A673 (cell line): ENCODE measurements at regions not wholly inside any gene's neighbourhood (a gene's known extent, or its start where the extent isn't known, plus 50 kb on each side); places are given as distances from the start of the nearest gene placed in this dataset.

ENCODE experiments used
- BruUV-seq: library from RNA; stranded (reverse); fragments of 400-500 nt; replicated peaks from 2 replicates; lab custom pipeline; 2021; lab: Mats Ljungman, UMichigan
- CTCF ChIA-PET: fragments of 300-600 bp; sonication (Branson Sonifier 250); formaldehyde crosslinking; loops from one replicate; lab custom pipeline; 2022; ENCODE audit warnings: antibody characterized with exemption; lab: Charles Lee
- POLR2A ChIA-PET: fragments of 300-600 bp; sonication (Branson Sonifier 250); formaldehyde crosslinking; loops from one replicate; lab custom pipeline; 2022; ENCODE audit warnings: antibody characterized with exemption; ENCODE audit not compliant: low non-redundant PET; lab: Charles Lee
- DNase-seq: peaks from one replicate; pipeline ENCODE4 v3.0.0-alpha.2; 2015; ENCODE audit warnings: low spot score
- H3K27ac ChIP-seq: fragments of 200-600 bp; sonication (generic); 2 replicates; pipeline ENCODE4 v1.5.1; 2016; ENCODE audit warnings: mixed run types, low read depth, mild to moderate bottlenecking, mixed read lengths, antibody characterized with exemption, low read length; ENCODE audit not compliant: poor library complexity, severe bottlenecking
- H3K27me3 ChIP-seq: fragments of 200-600 bp; sonication (generic); replicated peaks from 2 replicates; pipeline ENCODE4 v1.6.1; 2017; ENCODE audit warnings: mixed run types, low read depth, mild to moderate bottlenecking, mixed read lengths, antibody characterized with exemption, low read length; ENCODE audit not compliant: insufficient read depth, poor library complexity
- H3K36me3 ChIP-seq: fragments of 200-600 bp; sonication (generic); 2 replicates; pipeline ENCODE4 v1.6.1; 2016; ENCODE audit warnings: mixed run types, mild to moderate bottlenecking, mixed read lengths, antibody characterized with exemption, low read length; ENCODE audit not compliant: insufficient read depth, poor library complexity, severe bottlenecking
- H3K4me1 ChIP-seq: fragments of 200-600 bp; sonication (generic); 2 replicates; pipeline ENCODE4 v1.6.1; 2017; ENCODE audit warnings: mixed run types, mild to moderate bottlenecking, mixed read lengths, antibody characterized with exemption, low read length; ENCODE audit not compliant: insufficient read depth, poor library complexity, severe bottlenecking
- H3K4me3 ChIP-seq: fragments of 200-600 bp; sonication (generic); 2 replicates; pipeline ENCODE4 v1.5.1; 2016; ENCODE audit warnings: low read depth, mixed run types, mild to moderate bottlenecking, mixed read lengths, low read length; ENCODE audit not compliant: poor library complexity, severe bottlenecking
- H3K9me3 ChIP-seq: fragments of 200-600 bp; sonication (generic); 2 replicates; pipeline ENCODE4 v1.6.1; 2016; ENCODE audit warnings: mixed run types, low read depth, mild to moderate bottlenecking, mixed read lengths, antibody characterized with exemption, low read length; ENCODE audit not compliant: poor library complexity, severe bottlenecking
- EZH2 ChIP-seq: fragments of 200-600 bp; sonication (generic); IDR thresholded peaks from 2 replicates; pipeline ENCODE4 v1.6.1; 2017; ENCODE audit warnings: borderline replicate concordance, low read depth, mild to moderate bottlenecking, mixed read lengths, antibody characterized with exemption, low read length; ENCODE audit not compliant: poor library complexity, severe bottlenecking
- intact Hi-C: fragments of 100-400 bp; cut with micrococcal nuclease; formaldehyde crosslinking; loops from one replicate; pipeline ENCODE4 v1.10.0; 2022; ENCODE audit not compliant: unreplicated experiment
- TF ChIP-seq, protein P1 (sequence below): fragments of 300-800, 200-600 bp; sonication (generic); conservative IDR thresholded peaks from 2 replicates; pipeline ENCODE4 v1.5.1; 2017; ENCODE audit warnings: low read depth, mild to moderate bottlenecking, antibody characterized with exemption, low read length, moderate library complexity, mixed read lengths

DNA sequence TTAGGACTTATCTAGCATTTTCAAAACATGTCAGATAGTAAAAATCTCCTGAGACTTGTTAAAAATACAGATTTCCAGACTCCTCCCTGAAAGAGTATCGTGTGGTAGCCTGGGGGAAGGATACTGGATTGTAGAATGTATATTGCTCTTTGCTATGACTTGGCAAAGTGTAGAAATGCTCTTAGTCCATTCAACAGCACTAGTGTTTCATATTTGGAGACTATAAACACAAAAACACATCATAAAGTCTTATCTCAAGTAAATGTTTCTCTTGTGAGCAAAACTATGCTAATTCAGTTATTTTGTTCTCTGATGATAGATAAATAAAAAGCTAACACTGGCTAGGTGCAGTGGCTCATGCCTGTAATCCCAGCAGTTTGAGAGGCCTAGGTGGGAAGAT, 137.5 kb upstream of the PRPS1L1 start:
- ChIA-PET POLR2A (no interaction called here), CTCF (no interaction called here)
- no peaks in the 10 kb centered on the region for H3K4me1 ChIP-seq
- TF ChIP-seq, protein P1, sequence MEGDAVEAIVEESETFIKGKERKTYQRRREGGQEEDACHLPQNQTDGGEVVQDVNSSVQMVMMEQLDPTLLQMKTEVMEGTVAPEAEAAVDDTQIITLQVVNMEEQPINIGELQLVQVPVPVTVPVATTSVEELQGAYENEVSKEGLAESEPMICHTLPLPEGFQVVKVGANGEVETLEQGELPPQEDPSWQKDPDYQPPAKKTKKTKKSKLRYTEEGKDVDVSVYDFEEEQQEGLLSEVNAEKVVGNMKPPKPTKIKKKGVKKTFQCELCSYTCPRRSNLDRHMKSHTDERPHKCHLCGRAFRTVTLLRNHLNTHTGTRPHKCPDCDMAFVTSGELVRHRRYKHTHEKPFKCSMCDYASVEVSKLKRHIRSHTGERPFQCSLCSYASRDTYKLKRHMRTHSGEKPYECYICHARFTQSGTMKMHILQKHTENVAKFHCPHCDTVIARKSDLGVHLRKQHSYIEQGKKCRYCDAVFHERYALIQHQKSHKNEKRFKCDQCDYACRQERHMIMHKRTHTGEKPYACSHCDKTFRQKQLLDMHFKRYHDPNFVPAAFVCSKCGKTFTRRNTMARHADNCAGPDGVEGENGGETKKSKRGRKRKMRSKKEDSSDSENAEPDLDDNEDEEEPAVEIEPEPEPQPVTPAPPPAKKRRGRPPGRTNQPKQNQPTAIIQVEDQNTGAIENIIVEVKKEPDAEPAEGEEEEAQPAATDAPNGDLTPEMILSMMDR, result no peak
- no peak for TF ChIP-seq EZH2
- no peaks in the 10 kb centered on the region for H3K9me3 ChIP-seq
- no peak overlapping the region for H3K27ac ChIP-seq
- intact Hi-C loops, result no loop called here
- BruUV-seq, result no TSS peak
- no peak for DNase-seq
- H3K4me3 ChIP-seq, result no peak overlapping the region
- no peaks in the 10 kb centered on the region for H3K36me3 ChIP-seq
- no peaks in the 10 kb centered on the region for H3K27me3 ChIP-seq

DNA sequence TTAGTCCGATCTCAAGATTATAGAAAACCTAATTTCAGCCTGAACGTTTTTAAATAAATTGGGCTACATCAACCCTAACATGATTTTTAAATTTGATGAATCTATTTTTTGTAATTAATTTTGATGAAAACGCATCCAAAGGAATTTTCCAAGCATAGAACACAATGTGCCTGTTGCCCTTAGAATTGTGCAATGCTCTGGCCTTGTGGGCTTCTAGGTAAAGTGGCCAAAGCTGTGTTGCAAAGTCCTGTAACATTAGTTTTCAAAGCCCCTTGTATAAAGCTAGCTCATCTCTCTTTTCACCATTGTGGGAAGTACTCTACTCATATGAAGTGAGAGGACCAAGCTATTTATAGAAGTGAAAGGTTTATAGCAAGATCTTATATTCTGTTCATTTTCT, 138.4 kb upstream of the PRPS1L1 start:
- Histone ChIP-seq H3K4me1 (no peaks in the 10 kb centered on the region), H3K4me3 (no peak overlapping the region), H3K9me3 (no peaks in the 10 kb centered on the region), H3K27ac (no peak overlapping the region), H3K27me3 (no peaks in the 10 kb centered on the region), H3K36me3 (no peaks in the 10 kb centered on the region)
- BruUV-seq, result no TSS peak
- DNase-seq, result no peak
- TF ChIP-seq, protein P1, result no peak
- TF ChIP-seq EZH2, result no peak
- intact Hi-C loops, result no loop called here
- POLR2A ChIA-PET, result no interaction called here
- CTCF ChIA-PET, result no interaction called here

DNA sequence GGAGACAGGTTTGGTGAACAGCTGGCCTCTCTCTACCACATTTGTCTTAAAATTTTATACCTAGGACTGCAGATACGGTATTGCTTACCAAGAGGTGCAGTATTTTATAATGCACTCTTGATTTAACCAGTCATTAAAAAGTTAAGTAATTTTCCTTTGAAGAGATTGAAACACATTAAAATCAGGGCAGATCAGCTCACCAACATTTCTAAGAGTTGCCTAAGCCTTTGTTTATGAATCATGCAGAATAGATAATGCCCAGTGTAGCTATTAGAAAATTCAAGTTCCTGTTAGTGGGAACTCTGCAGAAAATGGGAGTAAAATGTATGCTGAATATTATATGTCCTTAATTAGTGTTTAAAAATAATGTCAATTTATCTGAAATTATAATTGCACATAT, 140.2 kb upstream of the PRPS1L1 start:
- no peaks in the 10 kb centered on the region for H3K4me1 ChIP-seq
- no peaks in the 10 kb centered on the region for H3K9me3 ChIP-seq
- H3K27me3 ChIP-seq, result no peaks in the 10 kb centered on the region
- intact Hi-C loops, result no loop called here
- H3K27ac ChIP-seq, result no peak overlapping the region
- H3K4me3 ChIP-seq, result no peak overlapping the region
- CTCF ChIA-PET, result no interaction called here
- BruUV-seq, result no TSS peak
- H3K36me3 ChIP-seq, result no peaks in the 10 kb centered on the region
- no peak for DNase-seq
- POLR2A ChIA-PET, result no interaction called here
- TF ChIP-seq, protein P1, result no peak
- no peak for TF ChIP-seq EZH2
